Breast epithelium (tissue), 3 donors: ENCODE measurements at regions not wholly inside any gene's neighbourhood (a gene's known extent, or its start where the extent isn't known, plus 50 kb on each side); places are given as distances from the start of the nearest gene placed in this dataset.

Experiments used
- POLR2AphosphoS5 ChIP-seq, 3 donors: sonication (generic); formaldehyde crosslinking; IDR thresholded peaks; one replicate each; pipeline ENCODE4 v1.6.1; 2017; ENCODE audit warnings: antibody characterized with exemption in 3 of 3
- TF ChIP-seq, protein P1 (sequence below), 3 donors: fragments of 450-650 bp; IDR thresholded peaks; one replicate each; pipeline ENCODE4 v1.5.1; 2016 to 2017; ENCODE audit warnings: antibody characterized with exemption in 3 of 3, mild to moderate bottlenecking in 3 of 3, moderate library complexity in 3 of 3

GRCh38 chr1:115555446-115555845 lies 86.3 kb upstream of the VANGL1 start:
- TF ChIP-seq, protein P1, sequence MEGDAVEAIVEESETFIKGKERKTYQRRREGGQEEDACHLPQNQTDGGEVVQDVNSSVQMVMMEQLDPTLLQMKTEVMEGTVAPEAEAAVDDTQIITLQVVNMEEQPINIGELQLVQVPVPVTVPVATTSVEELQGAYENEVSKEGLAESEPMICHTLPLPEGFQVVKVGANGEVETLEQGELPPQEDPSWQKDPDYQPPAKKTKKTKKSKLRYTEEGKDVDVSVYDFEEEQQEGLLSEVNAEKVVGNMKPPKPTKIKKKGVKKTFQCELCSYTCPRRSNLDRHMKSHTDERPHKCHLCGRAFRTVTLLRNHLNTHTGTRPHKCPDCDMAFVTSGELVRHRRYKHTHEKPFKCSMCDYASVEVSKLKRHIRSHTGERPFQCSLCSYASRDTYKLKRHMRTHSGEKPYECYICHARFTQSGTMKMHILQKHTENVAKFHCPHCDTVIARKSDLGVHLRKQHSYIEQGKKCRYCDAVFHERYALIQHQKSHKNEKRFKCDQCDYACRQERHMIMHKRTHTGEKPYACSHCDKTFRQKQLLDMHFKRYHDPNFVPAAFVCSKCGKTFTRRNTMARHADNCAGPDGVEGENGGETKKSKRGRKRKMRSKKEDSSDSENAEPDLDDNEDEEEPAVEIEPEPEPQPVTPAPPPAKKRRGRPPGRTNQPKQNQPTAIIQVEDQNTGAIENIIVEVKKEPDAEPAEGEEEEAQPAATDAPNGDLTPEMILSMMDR (IDR thresholded peaks at IDR 0.05) = no peak
- TF ChIP-seq POLR2AphosphoS5 (IDR thresholded peaks at IDR 0.05) = no peak
